NCI-H446 treated with DMSO at 0.1 percent for 48 hours (cell line): ENCODE measurements at regions not wholly inside any gene's neighbourhood (a gene's known extent, or its start where the extent isn't known, plus 50 kb on each side); places are given as distances from the start of the nearest gene placed in this dataset.

Experiments used
- DNase-seq: peaks from one replicate; lab custom pipeline; 2025; lab: John Stamatoyannopoulos, UW

DNA sequence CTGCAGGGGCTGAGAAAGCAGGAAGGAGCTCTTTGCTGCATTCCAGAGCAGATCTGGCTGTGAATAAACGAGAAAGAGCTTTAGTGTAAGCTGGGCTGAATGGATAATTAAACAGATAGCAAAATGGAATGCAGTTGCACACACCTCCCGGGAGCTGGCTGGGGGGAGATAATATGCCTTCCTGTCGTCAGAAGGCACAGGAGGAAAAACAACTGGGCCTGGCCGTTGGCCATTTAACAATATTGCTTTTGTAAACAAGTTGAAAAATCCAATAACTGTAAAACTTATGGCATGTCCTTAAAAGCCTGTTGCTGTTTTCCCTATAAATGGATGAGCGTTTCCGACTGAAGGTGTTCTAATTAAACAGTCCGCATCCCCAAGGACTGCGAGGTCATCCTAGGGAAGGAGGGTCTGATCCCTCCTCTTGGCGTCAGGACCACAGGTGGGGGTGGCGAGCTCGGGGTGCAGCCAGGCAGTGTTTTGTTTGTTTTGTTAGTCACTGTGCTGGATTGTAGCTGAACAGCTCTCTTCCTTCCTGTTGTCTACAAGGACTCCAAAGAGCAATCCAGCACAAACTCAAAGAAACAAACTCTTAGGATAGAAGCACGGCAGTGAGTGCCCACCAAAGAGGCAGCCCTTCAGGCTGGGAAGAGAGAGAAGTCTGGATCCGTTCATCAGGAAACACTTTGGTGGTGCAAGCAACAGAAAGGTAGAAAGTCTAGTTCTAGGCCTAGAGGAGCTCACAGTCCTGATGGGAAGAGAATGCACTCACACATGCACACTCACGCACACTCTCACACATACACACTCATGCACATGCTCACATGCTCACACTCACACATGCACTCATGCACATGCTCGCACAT is 133.4 kb upstream of the SMAD3 start:
- no peak for DNase-seq

DNA sequence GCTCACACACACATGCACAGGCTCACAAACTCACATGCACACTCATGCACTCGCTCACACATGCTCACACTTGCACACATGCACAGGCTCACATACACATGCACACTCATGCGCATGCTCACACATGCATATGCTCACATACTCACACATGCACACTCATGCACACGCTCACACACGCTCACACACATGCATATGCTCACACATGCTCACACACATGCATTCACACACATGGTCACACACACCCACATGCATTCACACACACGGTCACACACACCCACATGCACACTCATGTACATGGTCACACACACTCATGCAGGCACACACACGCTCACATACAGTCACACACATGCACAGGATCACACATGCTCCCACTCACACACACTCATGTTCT is 132.8 kb upstream of the SMAD3 start:
- no peak for DNase-seq

DNA sequence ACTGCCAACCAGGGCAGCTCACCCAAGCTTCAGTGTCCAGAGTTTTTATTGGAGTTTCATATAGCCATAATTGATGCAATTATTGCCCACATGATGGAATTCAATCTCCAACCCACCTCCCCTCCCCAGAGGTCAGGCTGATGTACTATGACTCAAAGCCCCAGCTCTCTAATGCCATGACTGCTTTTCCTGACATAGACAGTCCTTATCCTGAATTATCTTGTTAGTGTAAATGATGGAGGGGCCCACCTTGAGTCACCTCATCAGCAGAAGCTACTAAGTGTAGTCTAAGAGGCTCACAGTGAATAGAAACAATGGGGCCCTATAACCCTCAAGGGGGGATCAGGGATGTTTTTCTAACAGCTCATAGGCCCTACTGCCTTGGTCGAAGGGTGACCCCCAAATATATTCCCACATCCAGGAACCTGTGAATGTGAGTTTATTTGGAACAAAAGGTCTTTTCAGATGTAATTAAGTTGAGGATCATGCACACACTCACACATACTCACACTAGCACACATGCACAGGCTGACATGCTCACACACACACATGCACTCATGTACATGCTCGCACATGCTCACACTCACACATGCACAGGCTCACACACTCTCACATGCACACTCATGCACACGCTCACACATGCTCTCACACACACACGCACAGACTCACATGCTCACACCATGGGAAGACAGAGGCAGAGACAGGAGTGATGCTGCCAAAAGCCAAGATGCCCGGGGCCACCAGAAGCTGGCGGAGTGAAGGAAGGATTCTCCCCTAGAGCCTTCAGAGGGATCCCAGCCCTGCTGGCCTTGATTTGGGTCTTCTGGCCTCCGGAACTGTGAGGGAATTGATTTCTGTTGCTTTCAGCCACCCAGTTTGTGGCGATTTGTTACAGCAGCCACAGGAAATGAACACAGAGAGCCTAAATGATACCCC is 131.2 kb upstream of the SMAD3 start:
- no peak for DNase-seq

DNA sequence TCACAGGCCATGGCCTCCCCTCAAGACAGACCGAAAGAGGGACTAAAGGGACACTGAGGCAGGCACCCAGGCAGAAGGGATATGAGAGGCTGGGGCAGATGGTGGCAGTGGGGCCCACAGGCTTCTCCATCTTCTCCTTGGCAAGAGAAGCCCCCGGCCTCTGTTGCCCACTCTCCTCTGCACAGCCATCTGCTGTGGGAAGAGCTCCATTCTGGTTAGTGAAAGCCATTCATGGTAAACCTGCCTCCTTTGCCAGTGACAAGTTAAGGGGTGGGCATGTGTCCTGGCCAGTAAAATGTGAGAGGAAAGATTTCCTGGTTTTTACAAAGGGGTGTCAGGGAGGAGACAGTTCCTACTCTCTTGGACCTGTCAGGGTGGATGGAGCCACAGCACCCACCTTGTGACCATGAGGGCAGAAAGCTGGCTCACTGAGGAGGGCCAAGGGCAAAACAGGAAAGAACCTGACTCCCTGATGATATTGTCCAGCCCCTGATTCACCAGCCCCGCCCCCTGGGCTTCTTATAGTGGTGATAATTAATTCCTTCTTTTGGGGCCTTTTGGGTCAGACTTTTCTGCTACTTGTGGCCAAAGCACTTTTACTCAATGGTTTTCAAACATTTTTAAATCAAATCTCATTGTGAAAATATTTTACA is 130.4 kb upstream of the SMAD3 start:
- no peak for DNase-seq

DNA sequence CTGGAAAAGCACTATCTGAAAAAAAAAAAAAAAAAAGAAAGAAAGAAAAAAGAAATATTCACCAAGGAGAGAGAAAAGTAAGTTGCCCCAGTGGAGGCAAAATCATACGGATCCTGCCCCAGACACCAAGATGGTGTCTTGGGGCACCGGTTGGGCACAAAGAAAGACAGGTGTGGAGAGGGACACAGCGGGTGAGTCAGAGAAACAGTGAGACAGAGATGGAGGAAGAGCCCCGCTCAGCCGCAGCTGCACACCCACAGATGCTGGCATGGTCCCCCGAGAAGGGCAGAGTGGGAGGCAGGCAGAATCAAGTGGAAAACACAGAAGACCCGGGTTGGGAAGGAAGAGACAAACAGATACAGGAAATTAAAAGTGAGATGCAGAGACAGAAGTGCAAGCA is 129.7 kb upstream of the SMAD3 start:
- no peak for DNase-seq

DNA sequence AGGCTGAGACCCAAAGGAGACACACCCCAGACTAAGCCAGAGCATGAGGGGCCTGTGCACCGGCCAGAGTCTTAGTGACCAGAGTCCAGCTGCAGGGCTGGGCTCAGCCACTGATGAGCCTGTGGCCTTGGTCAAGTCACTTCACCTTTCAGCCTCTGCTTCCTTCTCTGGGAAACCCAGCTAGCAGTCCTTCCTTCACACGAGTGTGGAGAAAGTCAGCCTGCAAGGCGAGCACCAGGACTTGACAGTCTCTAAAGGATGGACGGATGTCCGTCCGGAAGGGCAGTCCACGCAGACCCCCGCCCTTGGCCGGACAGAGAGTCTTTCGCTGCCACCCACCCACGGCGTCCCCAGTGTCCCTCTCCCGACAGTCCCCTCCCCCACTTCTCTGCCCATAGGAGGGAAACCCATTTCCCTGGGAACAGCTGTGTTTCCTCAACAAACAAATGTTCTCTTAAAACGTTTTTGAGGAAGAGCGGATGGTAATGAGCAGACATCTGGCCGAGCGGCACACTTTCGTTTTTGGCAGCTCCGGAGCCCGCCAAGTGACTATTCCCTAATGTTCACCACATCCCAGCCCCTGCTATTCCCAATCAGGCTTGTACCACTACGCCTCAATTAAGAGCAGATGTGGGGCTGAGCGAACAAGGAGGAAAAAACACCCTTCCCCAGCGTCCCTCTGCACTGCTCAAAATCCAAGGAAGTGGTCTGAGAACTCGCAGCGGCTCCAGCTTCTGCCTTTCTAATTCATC is 129.1 kb upstream of the SMAD3 start:
- peak; percentile 10 for DNase-seq

DNA sequence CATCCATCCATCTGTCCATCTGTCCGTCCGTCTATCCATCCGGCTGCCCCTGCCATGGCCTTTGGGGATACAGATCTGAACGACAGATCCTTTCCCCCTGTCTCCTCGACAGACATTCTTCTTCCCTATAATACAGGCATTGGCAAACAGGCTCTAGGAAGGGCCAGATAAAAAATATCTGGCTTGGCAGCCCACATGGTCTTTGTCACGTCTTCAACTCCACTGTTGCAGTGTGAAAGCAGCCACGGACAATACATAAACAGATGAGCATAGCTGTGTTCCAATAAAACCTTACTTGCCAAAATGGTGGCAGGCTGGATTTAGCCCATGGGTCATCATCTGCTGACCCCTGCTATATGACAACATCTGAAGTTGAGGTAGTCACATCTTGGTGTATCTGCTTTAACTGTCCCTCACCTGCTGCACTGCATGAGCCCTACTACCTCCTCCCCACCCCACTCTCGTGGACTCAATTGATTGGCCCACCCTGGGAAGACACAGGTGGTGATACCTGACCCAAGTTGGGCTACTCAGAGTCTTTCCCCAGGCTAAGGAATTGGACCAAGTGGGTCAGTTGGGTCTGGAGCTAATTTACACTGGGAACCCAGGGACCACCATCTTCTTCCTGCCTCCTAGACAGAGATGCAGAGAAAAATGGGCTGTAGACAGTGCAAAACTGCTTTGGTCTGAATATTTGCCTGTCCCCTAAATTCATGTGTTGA is 128.4 kb upstream of the SMAD3 start:
- DNase-seq, result no peak

DNA sequence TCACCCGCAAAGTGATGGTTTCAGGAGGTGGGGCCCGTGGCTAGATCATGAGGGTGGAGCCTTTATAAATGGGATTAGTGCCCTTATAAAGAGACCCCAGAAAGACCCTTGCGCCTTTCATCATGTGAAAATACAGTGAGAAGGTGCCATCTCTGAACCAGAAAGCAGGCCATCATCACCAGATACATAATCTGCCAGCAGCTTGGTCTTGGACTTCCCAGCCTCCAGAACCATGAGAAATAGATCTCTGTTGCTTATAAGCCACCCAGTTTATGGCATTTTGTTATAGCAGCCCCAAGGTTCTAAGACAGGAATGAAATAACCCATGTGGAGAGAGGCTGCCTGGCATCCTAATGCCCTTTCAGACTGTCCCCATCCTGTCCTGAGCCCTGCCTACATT is 127.8 kb upstream of the SMAD3 start:
- no peak for DNase-seq

DNA sequence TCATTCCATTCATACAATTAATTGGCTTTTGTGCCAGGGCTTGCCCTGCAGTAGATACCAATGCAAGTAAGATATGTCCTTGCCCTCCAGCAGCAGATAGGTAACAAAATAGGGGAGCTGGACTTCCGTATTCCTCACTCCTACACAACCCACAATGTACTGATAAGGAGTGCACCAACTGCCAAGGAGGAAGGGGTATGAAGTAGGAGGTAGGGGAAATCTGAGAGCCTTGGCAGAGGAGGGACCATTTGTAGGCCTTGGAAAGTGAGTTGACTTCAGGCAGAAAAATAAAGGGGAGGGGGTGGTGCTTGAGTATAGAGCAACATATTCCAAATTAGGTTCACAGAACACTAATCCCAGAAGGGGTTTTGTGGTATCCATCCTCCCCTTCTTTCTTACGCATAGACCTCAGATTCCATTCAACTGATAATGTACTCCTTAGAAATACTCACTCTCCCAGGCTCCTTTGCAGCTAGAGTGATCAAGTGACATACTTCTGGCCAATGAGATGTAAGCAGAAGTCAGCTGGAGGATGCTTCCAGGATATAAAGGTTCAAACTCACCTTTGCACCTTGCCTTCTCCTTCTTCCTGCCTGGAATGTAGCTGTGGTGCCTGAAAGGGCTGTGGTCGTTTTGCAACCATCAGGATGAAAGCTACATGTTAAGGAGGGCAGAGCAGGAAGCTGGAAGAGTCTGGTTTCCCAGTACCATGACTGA is 127.1 kb upstream of the SMAD3 start:
- DNase-seq, result no peak

DNA sequence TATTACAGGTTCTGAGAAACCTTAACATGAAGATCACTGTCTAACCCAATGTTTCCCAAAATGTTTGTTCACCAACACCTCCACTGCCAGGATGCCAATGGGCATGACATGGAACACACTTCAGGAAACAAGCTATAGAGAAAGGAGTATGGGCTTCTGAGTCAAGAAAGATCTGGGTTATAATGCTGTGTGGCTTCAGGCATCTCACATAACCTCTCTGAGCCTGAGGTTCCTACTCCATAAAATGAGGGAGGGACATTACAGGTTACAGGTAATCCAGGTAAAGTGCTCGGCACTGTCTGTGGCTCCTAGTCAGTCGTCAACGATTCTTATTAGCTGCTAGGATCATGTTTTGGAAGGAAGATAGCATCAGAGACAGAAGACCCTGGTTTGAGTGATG is 126.4 kb upstream of the SMAD3 start:
- no peak for DNase-seq

DNA sequence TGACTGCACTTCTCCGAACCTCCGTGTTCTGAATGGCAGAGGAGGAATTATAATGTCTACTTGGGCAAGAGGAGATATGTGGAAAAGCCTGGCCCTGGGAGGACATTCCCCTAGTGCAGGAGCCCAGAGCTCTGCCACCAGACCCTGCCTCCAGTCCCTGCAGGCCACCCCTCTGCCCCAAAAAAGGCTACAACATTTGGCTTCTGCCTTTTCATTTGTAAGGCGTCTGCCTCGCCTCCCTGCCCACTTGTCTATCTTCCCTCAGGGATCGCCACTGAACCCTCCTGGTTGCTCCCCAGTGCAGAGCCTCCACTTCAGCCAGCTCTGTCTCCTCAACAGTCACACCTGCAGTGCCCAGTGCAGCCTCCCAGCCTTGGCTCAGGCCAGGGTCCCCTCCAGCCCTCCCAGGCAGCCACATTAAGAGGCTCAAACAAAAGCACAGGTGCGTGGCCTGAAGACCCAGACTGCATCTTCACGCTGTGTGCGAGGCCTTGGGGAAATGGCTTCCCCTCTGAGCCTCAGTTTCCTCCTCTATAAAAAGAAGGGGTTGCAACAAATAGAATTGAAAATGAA is 125.9 kb upstream of the SMAD3 start:
- DNase-seq, result no peak

DNA sequence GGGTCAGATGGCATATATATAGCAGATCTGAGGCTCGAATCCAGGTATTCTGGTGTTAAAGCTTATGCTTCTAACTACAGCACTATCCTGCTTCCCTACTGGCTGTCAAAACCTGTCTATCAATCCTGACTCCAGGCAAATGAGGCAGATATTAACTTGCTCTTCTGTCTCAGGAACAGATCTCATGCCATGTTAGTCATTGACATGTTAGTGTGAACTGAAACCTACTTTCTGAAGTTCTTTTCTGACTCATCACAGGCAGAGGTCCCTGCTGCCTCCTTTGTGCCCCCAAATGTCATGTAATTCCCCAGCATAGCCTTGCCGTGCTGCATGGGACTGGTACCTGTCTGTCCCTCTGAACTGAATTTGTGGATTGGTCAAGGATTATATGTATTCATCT is 125.0 kb upstream of the SMAD3 start:
- DNase-seq, result no peak

DNA sequence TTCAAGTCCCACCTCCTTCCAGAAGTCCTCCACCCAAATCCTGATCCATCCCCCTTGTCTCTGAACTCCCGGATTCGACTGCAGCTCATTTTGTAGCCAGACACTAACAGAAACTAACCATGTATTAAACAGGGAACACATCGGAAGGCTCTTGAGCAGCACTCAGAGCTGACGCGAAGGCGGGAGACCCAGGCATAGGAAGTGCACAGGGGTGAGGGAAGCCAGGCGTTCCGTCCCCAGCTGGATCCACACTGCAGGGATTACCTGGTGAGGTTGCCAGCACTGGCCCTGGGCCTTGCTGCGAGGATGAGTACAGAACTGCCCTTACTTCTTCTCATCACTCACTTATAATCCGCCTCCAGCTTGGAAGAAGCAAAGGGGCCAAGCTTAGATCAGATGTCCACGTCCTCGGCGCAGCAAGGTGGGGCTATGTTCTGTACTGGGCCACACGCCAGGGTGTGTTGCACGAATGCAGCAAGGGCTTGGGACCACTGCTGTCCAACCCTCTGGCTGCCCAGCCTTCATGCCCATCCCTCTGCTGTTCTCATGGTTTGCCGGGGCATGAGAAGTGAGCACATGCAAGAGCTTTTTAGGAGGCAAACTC is 124.2 kb upstream of the SMAD3 start:
- DNase-seq, result no peak

DNA sequence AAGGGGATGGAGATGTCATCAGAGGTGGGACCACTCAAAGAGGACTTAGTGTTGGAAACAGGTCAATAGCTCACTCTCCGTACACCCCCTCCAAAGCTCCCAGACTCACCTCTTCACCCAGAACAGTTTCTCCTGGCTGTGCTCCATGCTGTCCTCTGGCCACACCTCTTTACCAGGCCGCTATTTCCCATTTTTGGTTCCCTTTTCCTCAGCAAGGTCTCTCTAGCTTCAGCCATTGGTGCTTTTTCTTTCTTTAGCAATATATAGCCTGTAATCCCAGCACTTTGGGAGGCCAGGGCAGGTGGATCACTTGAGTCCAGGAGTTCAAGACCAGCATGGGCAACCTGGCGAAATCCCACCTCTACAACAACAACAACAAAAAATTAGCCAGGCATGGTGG is 123.6 kb upstream of the SMAD3 start:
- no peak for DNase-seq

DNA sequence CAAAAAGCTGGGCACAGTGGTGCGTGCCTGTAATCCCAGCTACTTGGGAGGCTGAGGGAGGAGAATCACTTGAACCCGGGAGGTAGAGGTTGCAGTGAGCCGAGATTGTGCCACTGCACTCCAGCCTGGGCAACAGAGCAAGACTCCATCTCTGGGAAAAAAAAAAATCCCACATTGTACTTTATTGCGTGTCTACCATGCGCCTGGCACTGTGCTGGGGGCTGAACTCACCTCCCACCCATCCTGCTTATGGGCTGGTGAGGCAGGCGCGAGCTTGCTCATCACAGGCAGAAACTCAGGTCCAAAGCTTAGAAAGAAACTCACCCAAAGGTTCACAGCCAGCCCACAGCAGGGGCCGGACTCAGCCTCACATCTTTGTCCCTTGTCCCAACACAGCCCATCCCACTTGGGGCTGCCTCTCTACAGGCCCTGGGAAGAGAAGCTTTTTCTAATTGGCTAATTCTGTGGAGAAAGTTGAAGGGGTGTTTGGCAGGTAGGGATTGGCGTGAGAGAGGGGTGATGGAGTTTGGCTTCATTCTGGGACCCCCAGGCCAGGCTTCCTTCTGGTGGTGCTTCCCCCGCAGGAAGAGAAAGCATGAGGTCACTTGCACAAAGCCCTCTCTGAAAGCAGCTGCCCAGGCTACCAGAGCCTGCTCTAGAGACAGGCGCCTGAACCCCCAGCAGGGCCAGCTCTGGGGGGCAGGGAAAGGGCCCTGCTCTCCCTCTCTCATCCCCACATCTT is 122.6 kb upstream of the SMAD3 start:
- DNase-seq, result no peak

DNA sequence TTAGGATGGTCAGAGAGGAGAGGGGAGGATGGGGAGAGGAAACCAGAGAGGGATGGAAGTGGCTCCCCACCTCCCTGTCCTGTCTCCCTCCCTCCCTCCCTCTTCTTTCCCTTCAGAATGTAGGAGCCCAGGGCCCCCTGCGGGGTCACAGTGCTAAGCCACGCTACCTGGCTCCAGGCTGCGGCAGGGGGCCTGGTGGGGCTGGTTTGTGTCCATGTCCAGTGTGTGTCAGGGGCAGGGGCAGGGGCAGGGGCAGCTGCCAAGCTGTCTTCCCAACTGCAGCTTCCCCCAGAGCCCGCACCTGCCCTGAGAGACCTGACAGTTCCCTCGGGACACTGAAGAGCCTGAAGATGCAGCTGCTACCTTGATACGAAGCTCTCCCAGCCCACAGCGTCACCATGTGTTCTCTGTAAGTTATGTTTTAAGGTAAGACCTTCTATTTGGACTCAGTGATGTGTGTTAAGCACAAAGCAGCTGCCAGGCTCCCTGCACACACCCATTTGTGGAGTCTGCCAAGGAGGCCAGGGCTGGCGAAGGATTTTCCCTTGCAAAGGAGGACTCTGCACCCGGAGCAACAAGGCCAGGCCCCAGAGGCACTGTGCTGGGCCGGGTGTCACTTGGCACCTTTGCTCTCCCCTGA is 121.8 kb upstream of the SMAD3 start:
- DNase-seq, result peak; percentile 53

DNA sequence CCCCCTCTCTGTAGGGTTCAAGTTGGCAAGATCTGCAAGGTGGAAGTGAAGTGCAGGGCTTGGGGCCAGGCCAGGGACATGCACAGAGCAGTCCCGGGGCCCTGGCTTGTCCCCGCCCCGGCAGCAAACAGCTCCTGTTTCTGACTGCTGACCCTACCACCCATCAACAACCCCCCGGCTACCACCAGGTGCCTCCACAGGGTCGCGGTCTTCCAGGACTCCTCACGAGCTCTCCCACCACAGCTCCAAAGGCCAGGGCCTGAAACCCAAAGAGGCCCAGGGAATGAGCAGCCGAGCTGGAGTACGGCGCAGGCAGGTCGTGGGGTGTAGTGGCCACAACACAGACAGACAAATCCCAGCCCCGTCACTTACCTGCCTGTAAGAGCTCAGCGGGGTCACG is 121.3 kb upstream of the SMAD3 start:
- no peak for DNase-seq

DNA sequence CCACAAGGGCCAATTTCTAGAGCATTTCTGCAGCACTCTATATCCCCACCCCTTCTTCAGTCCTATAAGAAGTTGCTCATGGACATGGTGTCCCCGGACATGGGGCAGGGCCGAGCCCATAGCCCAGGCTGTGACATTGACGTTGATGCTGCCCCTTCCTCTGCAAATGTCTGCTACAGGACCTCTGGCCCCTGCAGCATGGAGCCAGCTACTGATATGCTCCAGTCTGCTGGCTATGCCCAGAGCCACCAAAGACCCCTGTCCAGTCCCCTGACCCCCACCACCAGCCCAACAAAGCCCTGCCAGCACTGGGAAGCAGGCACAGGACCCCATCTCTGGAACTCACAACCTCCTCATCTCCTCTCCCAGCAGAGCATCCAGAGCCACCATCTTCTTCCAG is 120.1 kb upstream of the SMAD3 start:
- DNase-seq, result no peak

DNA sequence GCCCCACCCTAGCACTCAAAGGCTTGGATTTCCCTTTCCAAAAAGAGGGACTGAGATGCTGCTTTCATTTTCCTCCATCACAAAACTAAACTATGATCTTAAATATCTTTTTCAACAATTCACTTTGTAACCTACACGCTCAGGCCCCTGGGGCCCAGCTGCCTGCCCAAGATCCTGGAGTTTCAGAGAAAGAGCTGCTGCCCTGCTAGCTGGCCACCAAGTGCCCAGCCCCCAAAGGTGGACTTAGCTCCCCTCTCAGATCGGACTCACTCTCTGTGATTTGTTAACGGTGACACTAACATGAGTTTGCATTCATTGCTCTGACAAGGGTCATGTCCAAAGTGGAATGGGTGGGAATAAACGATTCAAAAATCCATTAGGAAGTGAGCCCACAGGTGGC is 119.6 kb upstream of the SMAD3 start:
- DNase-seq, result no peak
